ENCODE measurements at regions not wholly inside any gene's neighbourhood (a gene's known extent, or its start where the extent isn't known, plus 50 kb on each side); places are given as distances from the start of the nearest gene placed in this dataset.

DNA sequence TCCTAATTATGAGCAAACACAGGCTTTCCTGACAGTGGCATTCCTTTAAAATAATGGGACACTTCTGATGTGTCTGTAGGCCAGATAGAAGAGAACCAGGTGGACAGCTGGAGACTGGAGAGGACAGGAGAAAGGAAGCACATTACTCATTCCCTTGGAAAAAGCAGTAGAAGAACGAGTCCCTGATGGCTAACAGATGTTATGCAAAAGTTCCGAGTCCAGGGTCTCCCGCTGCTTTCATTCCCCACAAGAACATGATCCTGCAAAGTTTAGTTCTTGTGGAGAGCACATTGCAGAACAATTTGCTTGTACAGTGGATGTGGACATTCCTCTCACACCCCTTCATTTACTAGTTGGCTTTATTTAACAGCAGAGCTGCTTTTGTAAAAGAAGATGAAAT lies 137.6 kb downstream of the GPAM start:
- H3K4me1 Mint-ChIP-seq = no peaks in the 10 kb centered on the region
- H3K79me2 ChIP-seq (replicated peaks; ENCODE audit: insufficient read depth) = no peaks in the 10 kb centered on the region
- peaks cover 7% of the 10 kb centered on the region; the same call in 2 of the 3 replicates for H3K9me3 Mint-ChIP-seq
- no peaks in the 10 kb centered on the region for H3F3A ChIP-seq (replicated peaks; ENCODE audit: low read depth)
- H3K36me3 ChIP-seq (ENCODE audit: insufficient read depth) = no peaks in the 10 kb centered on the region
- no peaks in the 10 kb centered on the region for H3K4me1 ChIP-seq (ENCODE audit: insufficient read depth)
- TF ChIP-seq STAT1 (IDR thresholded peaks at IDR 0.05; ENCODE audit: unreplicated experiment) (no peak), CREB1 (CRISPR knock-in tag; IDR thresholded peaks at IDR 0.05; ENCODE audit: low read depth) (no peak), ZNF114 (CRISPR knock-in tag; IDR thresholded peaks at IDR 0.05) (no peak), POLR2AphosphoS5 (IDR thresholded peaks at IDR 0.05; ENCODE audit: low read depth) (no peak), EZH2 (IDR thresholded peaks at IDR 0.05; ENCODE audit: low read depth, unreplicated experiment) (no peak), ZNF331 (CRISPR knock-in tag; IDR thresholded peaks at IDR 0.05; ENCODE audit: low read depth) (no peak), NANOG (IDR thresholded peaks at IDR 0.05; ENCODE audit: borderline replicate concordance) (no peak), JUNB (IDR thresholded peaks at IDR 0.05; ENCODE audit: unreplicated experiment) (no peak), EZH2phosphoT487 (IDR thresholded peaks at IDR 0.05; ENCODE audit: unreplicated experiment) (no peak)
- TF ChIP-seq, protein P1, sequence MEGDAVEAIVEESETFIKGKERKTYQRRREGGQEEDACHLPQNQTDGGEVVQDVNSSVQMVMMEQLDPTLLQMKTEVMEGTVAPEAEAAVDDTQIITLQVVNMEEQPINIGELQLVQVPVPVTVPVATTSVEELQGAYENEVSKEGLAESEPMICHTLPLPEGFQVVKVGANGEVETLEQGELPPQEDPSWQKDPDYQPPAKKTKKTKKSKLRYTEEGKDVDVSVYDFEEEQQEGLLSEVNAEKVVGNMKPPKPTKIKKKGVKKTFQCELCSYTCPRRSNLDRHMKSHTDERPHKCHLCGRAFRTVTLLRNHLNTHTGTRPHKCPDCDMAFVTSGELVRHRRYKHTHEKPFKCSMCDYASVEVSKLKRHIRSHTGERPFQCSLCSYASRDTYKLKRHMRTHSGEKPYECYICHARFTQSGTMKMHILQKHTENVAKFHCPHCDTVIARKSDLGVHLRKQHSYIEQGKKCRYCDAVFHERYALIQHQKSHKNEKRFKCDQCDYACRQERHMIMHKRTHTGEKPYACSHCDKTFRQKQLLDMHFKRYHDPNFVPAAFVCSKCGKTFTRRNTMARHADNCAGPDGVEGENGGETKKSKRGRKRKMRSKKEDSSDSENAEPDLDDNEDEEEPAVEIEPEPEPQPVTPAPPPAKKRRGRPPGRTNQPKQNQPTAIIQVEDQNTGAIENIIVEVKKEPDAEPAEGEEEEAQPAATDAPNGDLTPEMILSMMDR (conservative IDR thresholded peaks at IDR 0.05; ENCODE audit: low read depth in 2 of 2) = no peak
- TF ChIP-seq, protein P2, sequence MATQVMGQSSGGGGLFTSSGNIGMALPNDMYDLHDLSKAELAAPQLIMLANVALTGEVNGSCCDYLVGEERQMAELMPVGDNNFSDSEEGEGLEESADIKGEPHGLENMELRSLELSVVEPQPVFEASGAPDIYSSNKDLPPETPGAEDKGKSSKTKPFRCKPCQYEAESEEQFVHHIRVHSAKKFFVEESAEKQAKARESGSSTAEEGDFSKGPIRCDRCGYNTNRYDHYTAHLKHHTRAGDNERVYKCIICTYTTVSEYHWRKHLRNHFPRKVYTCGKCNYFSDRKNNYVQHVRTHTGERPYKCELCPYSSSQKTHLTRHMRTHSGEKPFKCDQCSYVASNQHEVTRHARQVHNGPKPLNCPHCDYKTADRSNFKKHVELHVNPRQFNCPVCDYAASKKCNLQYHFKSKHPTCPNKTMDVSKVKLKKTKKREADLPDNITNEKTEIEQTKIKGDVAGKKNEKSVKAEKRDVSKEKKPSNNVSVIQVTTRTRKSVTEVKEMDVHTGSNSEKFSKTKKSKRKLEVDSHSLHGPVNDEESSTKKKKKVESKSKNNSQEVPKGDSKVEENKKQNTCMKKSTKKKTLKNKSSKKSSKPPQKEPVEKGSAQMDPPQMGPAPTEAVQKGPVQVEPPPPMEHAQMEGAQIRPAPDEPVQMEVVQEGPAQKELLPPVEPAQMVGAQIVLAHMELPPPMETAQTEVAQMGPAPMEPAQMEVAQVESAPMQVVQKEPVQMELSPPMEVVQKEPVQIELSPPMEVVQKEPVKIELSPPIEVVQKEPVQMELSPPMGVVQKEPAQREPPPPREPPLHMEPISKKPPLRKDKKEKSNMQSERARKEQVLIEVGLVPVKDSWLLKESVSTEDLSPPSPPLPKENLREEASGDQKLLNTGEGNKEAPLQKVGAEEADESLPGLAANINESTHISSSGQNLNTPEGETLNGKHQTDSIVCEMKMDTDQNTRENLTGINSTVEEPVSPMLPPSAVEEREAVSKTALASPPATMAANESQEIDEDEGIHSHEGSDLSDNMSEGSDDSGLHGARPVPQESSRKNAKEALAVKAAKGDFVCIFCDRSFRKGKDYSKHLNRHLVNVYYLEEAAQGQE (IDR thresholded peaks at IDR 0.05; ENCODE audit: unreplicated experiment) = no peak
- TF ChIP-seq, protein P3, sequence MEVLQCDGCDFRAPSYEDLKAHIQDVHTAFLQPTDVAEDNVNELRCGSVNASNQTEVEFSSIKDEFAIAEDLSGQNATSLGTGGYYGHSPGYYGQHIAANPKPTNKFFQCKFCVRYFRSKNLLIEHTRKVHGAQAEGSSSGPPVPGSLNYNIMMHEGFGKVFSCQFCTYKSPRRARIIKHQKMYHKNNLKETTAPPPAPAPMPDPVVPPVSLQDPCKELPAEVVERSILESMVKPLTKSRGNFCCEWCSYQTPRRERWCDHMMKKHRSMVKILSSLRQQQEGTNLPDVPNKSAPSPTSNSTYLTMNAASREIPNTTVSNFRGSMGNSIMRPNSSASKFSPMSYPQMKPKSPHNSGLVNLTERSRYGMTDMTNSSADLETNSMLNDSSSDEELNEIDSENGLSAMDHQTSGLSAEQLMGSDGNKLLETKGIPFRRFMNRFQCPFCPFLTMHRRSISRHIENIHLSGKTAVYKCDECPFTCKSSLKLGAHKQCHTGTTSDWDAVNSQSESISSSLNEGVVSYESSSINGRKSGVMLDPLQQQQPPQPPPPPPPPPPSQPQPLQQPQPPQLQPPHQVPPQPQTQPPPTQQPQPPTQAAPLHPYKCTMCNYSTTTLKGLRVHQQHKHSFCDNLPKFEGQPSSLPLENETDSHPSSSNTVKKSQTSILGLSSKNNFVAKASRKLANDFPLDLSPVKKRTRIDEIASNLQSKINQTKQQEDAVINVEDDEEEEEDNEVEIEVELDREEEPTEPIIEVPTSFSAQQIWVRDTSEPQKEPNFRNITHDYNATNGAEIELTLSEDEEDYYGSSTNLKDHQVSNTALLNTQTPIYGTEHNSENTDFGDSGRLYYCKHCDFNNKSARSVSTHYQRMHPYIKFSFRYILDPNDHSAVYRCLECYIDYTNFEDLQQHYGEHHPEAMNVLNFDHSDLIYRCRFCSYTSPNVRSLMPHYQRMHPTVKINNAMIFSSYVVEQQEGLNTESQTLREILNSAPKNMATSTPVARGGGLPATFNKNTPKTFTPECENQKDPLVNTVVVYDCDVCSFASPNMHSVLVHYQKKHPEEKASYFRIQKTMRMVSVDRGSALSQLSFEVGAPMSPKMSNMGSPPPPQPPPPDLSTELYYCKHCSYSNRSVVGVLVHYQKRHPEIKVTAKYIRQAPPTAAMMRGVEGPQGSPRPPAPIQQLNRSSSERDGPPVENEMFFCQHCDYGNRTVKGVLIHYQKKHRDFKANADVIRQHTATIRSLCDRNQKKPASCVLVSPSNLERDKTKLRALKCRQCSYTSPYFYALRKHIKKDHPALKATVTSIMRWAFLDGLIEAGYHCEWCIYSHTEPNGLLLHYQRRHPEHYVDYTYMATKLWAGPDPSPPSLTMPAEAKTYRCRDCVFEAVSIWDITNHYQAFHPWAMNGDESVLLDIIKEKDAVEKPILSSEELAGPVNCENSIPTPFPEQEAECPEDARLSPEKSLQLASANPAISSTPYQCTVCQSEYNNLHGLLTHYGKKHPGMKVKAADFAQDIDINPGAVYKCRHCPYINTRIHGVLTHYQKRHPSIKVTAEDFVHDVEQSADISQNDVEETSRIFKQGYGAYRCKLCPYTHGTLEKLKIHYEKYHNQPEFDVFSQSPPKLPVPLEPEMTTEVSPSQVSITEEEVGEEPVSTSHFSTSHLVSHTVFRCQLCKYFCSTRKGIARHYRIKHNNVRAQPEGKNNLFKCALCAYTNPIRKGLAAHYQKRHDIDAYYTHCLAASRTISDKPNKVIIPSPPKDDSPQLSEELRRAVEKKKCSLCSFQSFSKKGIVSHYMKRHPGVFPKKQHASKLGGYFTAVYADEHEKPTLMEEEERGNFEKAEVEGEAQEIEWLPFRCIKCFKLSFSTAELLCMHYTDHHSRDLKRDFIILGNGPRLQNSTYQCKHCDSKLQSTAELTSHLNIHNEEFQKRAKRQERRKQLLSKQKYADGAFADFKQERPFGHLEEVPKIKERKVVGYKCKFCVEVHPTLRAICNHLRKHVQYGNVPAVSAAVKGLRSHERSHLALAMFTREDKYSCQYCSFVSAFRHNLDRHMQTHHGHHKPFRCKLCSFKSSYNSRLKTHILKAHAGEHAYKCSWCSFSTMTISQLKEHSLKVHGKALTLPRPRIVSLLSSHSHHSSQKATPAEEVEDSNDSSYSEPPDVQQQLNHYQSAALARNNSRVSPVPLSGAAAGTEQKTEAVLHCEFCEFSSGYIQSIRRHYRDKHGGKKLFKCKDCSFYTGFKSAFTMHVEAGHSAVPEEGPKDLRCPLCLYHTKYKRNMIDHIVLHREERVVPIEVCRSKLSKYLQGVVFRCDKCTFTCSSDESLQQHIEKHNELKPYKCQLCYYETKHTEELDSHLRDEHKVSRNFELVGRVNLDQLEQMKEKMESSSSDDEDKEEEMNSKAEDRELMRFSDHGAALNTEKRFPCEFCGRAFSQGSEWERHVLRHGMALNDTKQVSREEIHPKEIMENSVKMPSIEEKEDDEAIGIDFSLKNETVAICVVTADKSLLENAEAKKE (CRISPR knock-in tag; IDR thresholded peaks at IDR 0.05) = no peak
- TF ChIP-seq, protein P4, sequence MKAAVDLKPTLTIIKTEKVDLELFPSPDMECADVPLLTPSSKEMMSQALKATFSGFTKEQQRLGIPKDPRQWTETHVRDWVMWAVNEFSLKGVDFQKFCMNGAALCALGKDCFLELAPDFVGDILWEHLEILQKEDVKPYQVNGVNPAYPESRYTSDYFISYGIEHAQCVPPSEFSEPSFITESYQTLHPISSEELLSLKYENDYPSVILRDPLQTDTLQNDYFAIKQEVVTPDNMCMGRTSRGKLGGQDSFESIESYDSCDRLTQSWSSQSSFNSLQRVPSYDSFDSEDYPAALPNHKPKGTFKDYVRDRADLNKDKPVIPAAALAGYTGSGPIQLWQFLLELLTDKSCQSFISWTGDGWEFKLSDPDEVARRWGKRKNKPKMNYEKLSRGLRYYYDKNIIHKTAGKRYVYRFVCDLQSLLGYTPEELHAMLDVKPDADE (IDR thresholded peaks at IDR 0.05) = no peak
- no peak overlapping the region for H3K4me2 ChIP-seq
- peaks cover 2% of the 10 kb centered on the region for H3K27me3 Mint-ChIP-seq (ENCODE audit: insufficient read depth, low read depth, poor library complexity)
- no peaks in the 10 kb centered on the region for H4K20me1 ChIP-seq (replicated peaks; ENCODE audit: insufficient read depth)
- no peaks in the 10 kb centered on the region for H3K27me3 ChIP-seq (ENCODE audit: insufficient read depth)
- H3K4me3 ChIP-seq = no peak overlapping the region
- DNase-seq (ENCODE audit: low spot score) (no peak), ATAC-seq (no peak)
- no peak overlapping the region for H3K27ac ChIP-seq (ENCODE audit: low read depth)
- H2AFZ ChIP-seq = no peak overlapping the region
- H3K27ac Mint-ChIP-seq = no peak overlapping the region
- H3K9me2 ChIP-seq (ENCODE audit: insufficient read depth) = no peaks in the 10 kb centered on the region
- no peaks in the 10 kb centered on the region; the same call in 2 of the 3 replicates for H3K36me3 Mint-ChIP-seq (ENCODE audit: low read depth)
- no peak overlapping the region for H3K4me3 Mint-ChIP-seq
